GM13977 (cell line): ENCODE measurements at regions not wholly inside any gene's neighbourhood (a gene's known extent, or its start where the extent isn't known, plus 50 kb on each side); places are given as distances from the start of the nearest gene placed in this dataset.
"Not testable (repeated sequence)": the region's sequence is repeated elsewhere in the genome, so short reads cannot be mapped to it uniquely, and the experiment has no call there.

Experiments
- DNase-seq: peaks from one replicate; pipeline ENCODE4 v3.0.0; 2012; ENCODE audit warnings: low spot score
- in situ Hi-C: fragments of 300-500 bp; cut with MboI; formaldehyde crosslinking; loops from one replicate; pipeline ENCODE4 v1.12.0; 2022; ENCODE audit warnings: low sequenced_read_pairs, low pct_unique_long_range_greater_than_20kb, mixed read lengths, inconsistent platforms; ENCODE audit not compliant: unreplicated experiment
- TF ChIP-seq, protein P1 (sequence below): IDR thresholded peaks from 2 replicates; pipeline ENCODE4 v1.5.1; 2012; ENCODE audit warnings: mild to moderate bottlenecking, control low read depth; ENCODE audit not compliant: insufficient read depth; ENCODE audit errors: extremely low read depth, missing control alignments

DNA sequence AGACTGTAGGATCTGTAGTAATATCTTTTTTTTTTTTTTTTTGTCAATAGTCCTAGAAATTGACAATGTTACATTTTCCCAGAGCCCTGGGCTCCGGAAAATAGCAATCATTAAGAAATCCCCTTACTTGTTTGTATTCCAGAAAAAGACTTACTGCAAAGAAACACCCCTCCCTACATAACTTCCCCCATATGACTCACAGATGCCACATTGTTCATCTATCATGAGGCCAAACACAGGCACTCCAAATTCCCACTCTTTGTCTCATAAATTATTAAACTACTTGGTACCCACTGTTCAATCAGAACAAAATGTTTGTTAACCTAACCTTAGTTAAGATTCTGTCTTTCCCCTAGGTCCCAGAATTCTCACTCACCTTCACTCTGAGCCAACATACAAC is 53.5 kb downstream of the TEX51 start:
- no peak for DNase-seq
- in situ Hi-C loops: no loop called here
- TF ChIP-seq, protein P1, sequence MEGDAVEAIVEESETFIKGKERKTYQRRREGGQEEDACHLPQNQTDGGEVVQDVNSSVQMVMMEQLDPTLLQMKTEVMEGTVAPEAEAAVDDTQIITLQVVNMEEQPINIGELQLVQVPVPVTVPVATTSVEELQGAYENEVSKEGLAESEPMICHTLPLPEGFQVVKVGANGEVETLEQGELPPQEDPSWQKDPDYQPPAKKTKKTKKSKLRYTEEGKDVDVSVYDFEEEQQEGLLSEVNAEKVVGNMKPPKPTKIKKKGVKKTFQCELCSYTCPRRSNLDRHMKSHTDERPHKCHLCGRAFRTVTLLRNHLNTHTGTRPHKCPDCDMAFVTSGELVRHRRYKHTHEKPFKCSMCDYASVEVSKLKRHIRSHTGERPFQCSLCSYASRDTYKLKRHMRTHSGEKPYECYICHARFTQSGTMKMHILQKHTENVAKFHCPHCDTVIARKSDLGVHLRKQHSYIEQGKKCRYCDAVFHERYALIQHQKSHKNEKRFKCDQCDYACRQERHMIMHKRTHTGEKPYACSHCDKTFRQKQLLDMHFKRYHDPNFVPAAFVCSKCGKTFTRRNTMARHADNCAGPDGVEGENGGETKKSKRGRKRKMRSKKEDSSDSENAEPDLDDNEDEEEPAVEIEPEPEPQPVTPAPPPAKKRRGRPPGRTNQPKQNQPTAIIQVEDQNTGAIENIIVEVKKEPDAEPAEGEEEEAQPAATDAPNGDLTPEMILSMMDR: no peak

DNA sequence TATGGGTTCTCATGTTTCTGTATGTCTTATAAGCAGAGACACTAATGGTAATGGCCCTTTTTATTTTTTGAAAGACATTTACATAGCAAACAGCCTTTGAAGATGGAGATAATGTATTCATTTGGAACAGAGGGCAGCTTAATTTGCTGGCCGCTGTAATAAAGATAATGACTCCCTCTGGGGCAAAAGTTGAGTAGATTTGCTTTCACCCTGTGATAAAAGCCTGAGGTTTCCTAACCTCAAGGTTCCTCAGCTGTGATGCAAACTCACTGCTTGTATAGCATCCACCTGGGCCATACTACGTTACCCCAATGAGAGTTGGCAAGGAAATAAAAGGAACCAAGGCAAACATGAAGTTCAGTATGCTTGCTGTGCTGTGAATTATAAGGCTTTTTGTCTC is 54.8 kb downstream of the TEX51 start:
- DNase-seq: no peak
- TF ChIP-seq, protein P1: no peak
- in situ Hi-C loops: no loop called here

DNA sequence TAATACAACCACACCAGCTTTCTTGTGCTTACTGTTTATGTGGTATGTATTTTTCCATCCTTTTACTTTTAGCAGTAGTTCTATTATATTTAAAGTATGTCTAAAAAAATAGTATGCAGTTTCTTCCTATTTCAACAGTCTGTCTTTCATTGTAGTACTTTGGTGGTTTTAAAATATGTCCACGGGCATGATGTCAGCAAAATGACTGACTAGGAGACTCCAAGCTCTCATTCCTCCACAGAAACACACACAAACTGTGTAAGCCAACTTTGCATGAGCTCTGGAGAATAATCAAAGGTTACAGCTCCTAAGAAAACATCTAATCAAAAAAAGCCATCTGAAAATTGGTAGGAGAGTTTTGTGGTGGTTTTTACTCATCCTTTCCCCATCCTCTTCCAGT is 56.1 kb downstream of the TEX51 start:
- TF ChIP-seq, protein P1: no peak
- in situ Hi-C loops: no loop called here

DNA sequence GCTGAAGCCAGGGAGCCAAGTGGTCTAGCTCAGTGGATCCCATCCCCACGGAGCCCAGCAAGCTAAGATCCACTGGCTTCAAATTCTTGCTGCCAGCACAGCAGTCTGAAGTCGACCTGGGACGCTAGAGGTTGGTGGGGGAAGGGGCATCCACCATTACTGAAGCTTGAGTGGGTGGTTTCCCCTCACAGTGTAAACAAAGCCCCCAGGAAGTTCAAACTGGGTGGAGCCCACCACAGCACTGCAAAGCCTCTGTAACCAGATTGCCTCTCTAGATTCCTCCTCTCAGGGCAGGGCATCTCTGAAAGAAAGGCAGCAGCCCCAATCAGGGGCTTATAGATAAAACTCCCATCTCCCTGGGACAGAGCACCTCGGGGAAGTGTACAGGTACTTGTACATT is 58.1 kb downstream of the TEX51 start:
- in situ Hi-C loops: not testable (repeated sequence)

More for the DNA sequence above, 56.1 kb downstream of the TEX51 start:
- DNase-seq: no peak

DNA sequence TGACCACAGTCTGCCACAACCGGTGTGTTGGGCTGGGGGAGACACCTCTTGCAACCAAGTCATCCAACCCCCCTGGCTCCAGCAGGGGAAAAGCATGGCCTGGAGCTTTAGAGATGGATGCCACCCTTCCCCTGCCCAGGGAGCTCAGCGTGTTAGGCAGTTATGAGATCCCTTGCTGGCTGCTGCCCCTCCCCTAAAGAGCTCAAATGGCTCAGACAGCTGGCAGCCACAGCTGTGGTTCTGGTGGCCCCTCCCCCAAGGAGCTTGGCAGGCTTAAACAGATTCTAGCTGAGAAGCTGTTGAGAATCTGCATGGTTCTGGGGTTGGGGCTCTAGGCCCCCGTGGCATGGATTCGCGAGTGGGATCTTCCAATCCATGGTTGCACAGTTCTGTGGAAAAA is 64.7 kb downstream of the TEX51 start:
- DNase-seq: no peak
- in situ Hi-C loops: no loop called here
- TF ChIP-seq, protein P1: no peak

More for the DNA sequence above, 58.1 kb downstream of the TEX51 start:
- DNase-seq: not testable (repeated sequence)

DNA sequence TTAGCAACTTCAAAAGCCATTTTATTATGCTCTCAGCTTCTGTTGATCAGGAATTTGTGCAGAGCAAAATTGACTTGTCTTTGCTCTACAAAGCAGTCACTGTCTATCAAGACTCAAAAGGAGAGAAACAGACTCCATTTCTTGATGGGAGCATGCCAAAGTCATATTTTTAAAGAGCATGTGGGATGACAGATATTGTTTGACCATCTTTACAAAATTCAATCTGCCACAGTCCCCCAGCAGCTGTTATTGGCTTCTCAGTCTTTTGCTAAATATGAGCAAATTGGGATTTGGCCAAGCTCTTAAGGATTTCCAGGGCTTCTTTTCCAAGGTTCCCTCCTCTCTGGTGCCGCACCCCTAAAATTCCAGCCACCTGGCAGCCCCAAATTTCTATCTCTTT is 67.9 kb downstream of the TEX51 start:
- in situ Hi-C loops: no loop called here
- TF ChIP-seq, protein P1: no peak
- no peak for DNase-seq

DNA sequence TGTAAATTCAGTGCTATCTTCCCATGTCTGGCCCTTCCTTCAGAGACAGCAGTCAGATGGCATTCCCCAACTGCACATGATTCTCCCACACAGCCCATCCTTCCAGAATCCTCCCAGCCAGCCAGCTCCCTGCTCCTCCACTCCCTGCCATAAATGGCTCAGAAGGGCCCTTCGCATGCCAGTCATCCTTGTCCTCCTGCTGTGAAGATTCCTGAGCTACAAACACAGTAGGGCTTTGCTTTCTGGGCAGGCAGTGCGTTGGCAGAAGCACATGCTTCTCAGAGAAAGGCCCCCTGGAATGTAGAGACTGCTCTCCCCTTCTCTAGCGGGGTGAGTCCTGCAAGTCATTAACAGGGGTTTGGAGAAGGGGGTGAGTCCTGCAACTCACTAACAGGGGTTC is 71.9 kb downstream of the TEX51 start:
- TF ChIP-seq, protein P1: no peak
- DNase-seq: no peak
- in situ Hi-C loops: no loop called here
